ENCODE measurements at regions not wholly inside any gene's neighbourhood (a gene's known extent, or its start where the extent isn't known, plus 50 kb on each side); places are given as distances from the start of the nearest gene placed in this dataset.

- Histone ChIP-seq H3K9ac (ENCODE audit: low read length) (no peak overlapping the region), H3K36me3 (ENCODE audit: insufficient read depth, low read length) (no peaks in the 10 kb centered on the region), H2AFZ (ENCODE audit: low read depth, low read length) (no peak overlapping the region), H3K27ac (ENCODE audit: low read length) (no peak overlapping the region), H3K79me2 (replicated peaks; ENCODE audit: insufficient read depth, low read length) (no peaks in the 10 kb centered on the region), H3K9me2 (ENCODE audit: insufficient read depth, low read length) (no peaks in the 10 kb centered on the region), H3F3A (ENCODE audit: insufficient read depth, low read length, poor library complexity, severe bottlenecking) (no peaks in the 10 kb centered on the region), H3K4me3 (ENCODE audit: low read length) (no peak overlapping the region), H4K20me1 (ENCODE audit: insufficient read depth) (no peaks in the 10 kb centered on the region), H3K27me3 (ENCODE audit: insufficient read depth, low read depth, low read length) (no peaks in the 10 kb centered on the region), H3K4me2 (ENCODE audit: low read length) (no peak overlapping the region), H3K9me3 (ENCODE audit: low read length) (no peaks in the 10 kb centered on the region)
- TF ChIP-seq SMC3 (conservative IDR thresholded peaks at IDR 0.05; ENCODE audit: poor library complexity) (no peak), RAD21 (conservative IDR thresholded peaks at IDR 0.05) (no peak), TAF1 (IDR thresholded peaks at IDR 0.05; ENCODE audit: low read depth) (no peak), REST (IDR thresholded peaks at IDR 0.05; ENCODE audit: borderline replicate concordance) (no peak), EP300 (conservative IDR thresholded peaks at IDR 0.05; ENCODE audit: poor library complexity, severe bottlenecking) (no peak), EZH2 (IDR thresholded peaks at IDR 0.05; ENCODE audit: borderline replicate concordance, insufficient read depth, low read length, poor library complexity, severe bottlenecking) (no peak), POLR2AphosphoS5 (IDR thresholded peaks at IDR 0.05) (no peak), MXI1 (conservative IDR thresholded peaks at IDR 0.05; ENCODE audit: poor library complexity, severe bottlenecking) (no peak)
- TF ChIP-seq, protein P1, sequence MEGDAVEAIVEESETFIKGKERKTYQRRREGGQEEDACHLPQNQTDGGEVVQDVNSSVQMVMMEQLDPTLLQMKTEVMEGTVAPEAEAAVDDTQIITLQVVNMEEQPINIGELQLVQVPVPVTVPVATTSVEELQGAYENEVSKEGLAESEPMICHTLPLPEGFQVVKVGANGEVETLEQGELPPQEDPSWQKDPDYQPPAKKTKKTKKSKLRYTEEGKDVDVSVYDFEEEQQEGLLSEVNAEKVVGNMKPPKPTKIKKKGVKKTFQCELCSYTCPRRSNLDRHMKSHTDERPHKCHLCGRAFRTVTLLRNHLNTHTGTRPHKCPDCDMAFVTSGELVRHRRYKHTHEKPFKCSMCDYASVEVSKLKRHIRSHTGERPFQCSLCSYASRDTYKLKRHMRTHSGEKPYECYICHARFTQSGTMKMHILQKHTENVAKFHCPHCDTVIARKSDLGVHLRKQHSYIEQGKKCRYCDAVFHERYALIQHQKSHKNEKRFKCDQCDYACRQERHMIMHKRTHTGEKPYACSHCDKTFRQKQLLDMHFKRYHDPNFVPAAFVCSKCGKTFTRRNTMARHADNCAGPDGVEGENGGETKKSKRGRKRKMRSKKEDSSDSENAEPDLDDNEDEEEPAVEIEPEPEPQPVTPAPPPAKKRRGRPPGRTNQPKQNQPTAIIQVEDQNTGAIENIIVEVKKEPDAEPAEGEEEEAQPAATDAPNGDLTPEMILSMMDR (IDR thresholded peaks at IDR 0.05; ENCODE audit: poor library complexity, severe bottlenecking) = no peak
These were observed 54.0 kb downstream of the ADRA2C start for GRCh38 chr4:3820016-3820805.

- no peak overlapping the region for H2AFZ ChIP-seq (ENCODE audit: low read depth, low read length)
- TF ChIP-seq, protein P1 (IDR thresholded peaks at IDR 0.05; ENCODE audit: poor library complexity, severe bottlenecking) = no peak
- TF ChIP-seq REST (IDR thresholded peaks at IDR 0.05; ENCODE audit: borderline replicate concordance) (no peak), POLR2AphosphoS5 (IDR thresholded peaks at IDR 0.05) (no peak), MXI1 (conservative IDR thresholded peaks at IDR 0.05; ENCODE audit: poor library complexity, severe bottlenecking) (no peak), EZH2 (IDR thresholded peaks at IDR 0.05; ENCODE audit: borderline replicate concordance, insufficient read depth, low read length, poor library complexity, severe bottlenecking) (no peak), EP300 (conservative IDR thresholded peaks at IDR 0.05; ENCODE audit: poor library complexity, severe bottlenecking) (no peak), SMC3 (conservative IDR thresholded peaks at IDR 0.05; ENCODE audit: poor library complexity) (no peak), TAF1 (IDR thresholded peaks at IDR 0.05; ENCODE audit: low read depth) (no peak), RAD21 (conservative IDR thresholded peaks at IDR 0.05) (no peak)
- no peaks in the 10 kb centered on the region for H4K20me1 ChIP-seq (ENCODE audit: insufficient read depth)
- H3K9me2 ChIP-seq (ENCODE audit: insufficient read depth, low read length) = no peaks in the 10 kb centered on the region
- H3K9ac ChIP-seq (ENCODE audit: low read length) = no peak overlapping the region
- no peak overlapping the region for H3K4me3 ChIP-seq (ENCODE audit: low read length)
- H3K36me3 ChIP-seq (ENCODE audit: insufficient read depth, low read length) = no peaks in the 10 kb centered on the region
- H3K4me2 ChIP-seq (ENCODE audit: low read length) = no peak overlapping the region
- no peaks in the 10 kb centered on the region for H3F3A ChIP-seq (ENCODE audit: insufficient read depth, low read length, poor library complexity, severe bottlenecking)
- no peak overlapping the region for H3K27ac ChIP-seq (ENCODE audit: low read length)
- H3K79me2 ChIP-seq (replicated peaks; ENCODE audit: insufficient read depth, low read length) = no peaks in the 10 kb centered on the region
- no peaks in the 10 kb centered on the region for H3K9me3 ChIP-seq (ENCODE audit: low read length)
- no peaks in the 10 kb centered on the region for H3K27me3 ChIP-seq (ENCODE audit: insufficient read depth, low read depth, low read length)
These were observed 54.8 kb downstream of the ADRA2C start for GRCh38 chr4:3820806-3821579.
